Esophagus (tissue), 2 donors: ENCODE measurements at regions not wholly inside any gene's neighbourhood (a gene's known extent, or its start where the extent isn't known, plus 50 kb on each side); places are given as distances from the start of the nearest gene placed in this dataset.
"Not testable (repeated sequence)": the region's sequence is repeated elsewhere in the genome, so short reads cannot be mapped to it uniquely, and the experiment has no call there.

Experiments
- H3K27ac ChIP-seq, 2 donors: one replicate each; pipeline ENCODE4 v1.5.1; 2013; ENCODE audit warnings: low read depth in 2 of 2, mild to moderate bottlenecking in 2 of 2, inconsistent platforms in 1 of 2, low read length in 1 of 2, moderate library complexity in 1 of 2
- H3K27me3 ChIP-seq, 2 donors: one replicate each; pipeline ENCODE4 v1.6.1; 2013; ENCODE audit warnings: low read length in 2 of 2, control low read depth in 1 of 2, mild to moderate bottlenecking in 1 of 2; ENCODE audit not compliant: insufficient read depth in 2 of 2, control insufficient read depth in 1 of 2
- H3K36me3 ChIP-seq, 2 donors: one replicate each; pipeline ENCODE4 v1.6.1; 2013; ENCODE audit warnings: low read length in 1 of 2; ENCODE audit not compliant: control insufficient read depth in 2 of 2, insufficient read depth in 2 of 2
- H3K4me1 ChIP-seq, 2 donors: one replicate each; pipeline ENCODE4 v1.6.1; 2013; ENCODE audit warnings: low read length in 1 of 2; ENCODE audit not compliant: control insufficient read depth in 2 of 2, insufficient read depth in 2 of 2
- H3K4me3 ChIP-seq, 2 donors: one replicate each; pipeline ENCODE4 v1.5.1; 2013; ENCODE audit warnings: low read length in 2 of 2, mild to moderate bottlenecking in 2 of 2, low read depth in 1 of 2, moderate library complexity in 1 of 2
- H3K9me3 ChIP-seq, 2 donors: one replicate each; pipeline ENCODE4 v1.6.1; 2013; ENCODE audit warnings: mild to moderate bottlenecking in 2 of 2, low read depth in 1 of 2, low read length in 1 of 2, moderate library complexity in 1 of 2; ENCODE audit not compliant: control insufficient read depth in 2 of 2, insufficient read depth in 1 of 2
- WGBS, 2 donors: extraction: QIAGEN DNeasy Blood & Tissue Kit; methylation state at CpG; one replicate each; pipeline ENCODE4 v1.1.7; 2013; 5-methylcytosine and 5-hydroxymethylcytosine counted together
- donor health status: healthy with polysubstance abuse.
- donor health status: Bipolar disorder and iron deficiency.

DNA sequence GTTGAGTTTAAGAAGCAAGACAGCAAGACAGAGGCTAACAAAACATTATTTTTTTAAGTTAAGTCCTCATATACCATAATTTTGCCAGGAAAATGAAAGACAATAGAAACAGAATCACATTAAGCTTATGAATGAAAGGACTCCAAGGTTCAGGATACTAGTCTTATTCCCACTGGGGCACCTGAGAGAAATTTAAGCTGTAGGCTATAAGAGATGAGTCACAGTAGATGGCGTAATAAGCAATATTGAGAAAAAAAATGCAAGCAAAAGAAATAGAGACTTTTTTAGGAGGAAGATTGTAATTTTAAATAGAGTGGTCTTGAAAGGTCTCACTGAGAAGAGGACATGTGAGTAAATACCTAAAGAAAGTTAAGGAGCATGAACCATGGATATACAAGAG lies 57.1 kb upstream of the KIF2B start:
- H3K4me1 ChIP-seq: no peaks in the 10 kb centered on the region
- no peak overlapping the region for H3K4me3 ChIP-seq
- H3K36me3 ChIP-seq: no peaks in the 10 kb centered on the region
- no peaks in the 10 kb centered on the region for H3K9me3 ChIP-seq
- WGBS, 2 donors: 51 to 70% methylated on average over 1 of the region's 1 CpG
- no peaks in the 10 kb centered on the region for H3K27me3 ChIP-seq
- no peak overlapping the region for H3K27ac ChIP-seq

DNA sequence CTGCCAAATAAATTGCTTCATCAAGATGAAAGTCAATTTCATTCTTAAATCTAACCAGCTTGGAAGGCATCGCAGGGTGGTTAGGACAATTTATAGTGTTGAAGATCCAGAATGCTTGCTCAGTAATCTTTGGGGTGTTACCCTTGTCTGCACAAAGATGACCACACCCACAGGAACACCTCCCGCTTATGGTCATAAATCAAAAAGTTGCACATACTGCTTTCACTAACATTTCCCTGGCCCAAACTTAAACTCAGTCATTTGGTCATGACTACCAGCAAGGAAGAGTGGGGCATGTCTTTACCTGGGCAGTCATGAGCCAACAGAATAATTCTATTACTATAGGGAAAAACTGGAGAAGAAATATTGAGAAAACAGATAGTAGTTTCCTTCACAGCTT lies 57.6 kb upstream of the KIF2B start:
- no peaks in the 10 kb centered on the region for H3K27me3 ChIP-seq
- no peaks in the 10 kb centered on the region for H3K36me3 ChIP-seq
- H3K4me1 ChIP-seq: no peaks in the 10 kb centered on the region
- H3K9me3 ChIP-seq: no peaks in the 10 kb centered on the region
- H3K4me3 ChIP-seq: no peak overlapping the region
- WGBS, 2 donors: 65 to 74% methylated on average over 2 of the region's 2 CpGs
- H3K27ac ChIP-seq: no peak overlapping the region

DNA sequence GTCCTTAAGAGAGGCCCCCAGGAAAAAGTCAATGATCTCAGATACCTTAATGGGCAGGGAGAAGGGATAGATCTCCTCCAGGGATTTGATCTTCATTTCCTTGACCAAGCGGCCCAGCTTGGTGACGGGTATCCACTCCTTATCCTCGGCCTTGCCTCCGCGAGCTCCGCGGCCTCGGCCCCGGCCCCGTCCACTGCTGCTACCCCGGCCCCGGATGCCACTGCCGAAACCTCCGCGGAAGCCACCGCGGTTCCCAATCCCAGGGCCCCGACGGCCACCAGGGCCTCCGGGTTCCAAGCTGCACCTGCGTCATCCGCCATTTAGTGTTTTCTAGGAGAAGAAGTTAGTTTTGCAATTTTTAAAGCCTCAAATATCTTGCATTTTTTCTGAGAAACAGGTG lies 65.2 kb upstream of the KIF2B start:
- Histone ChIP-seq H3K4me1 (no peaks in the 10 kb centered on the region), H3K9me3 (no peaks in the 10 kb centered on the region), H3K36me3 (no peaks in the 10 kb centered on the region), H3K27ac (no peak overlapping the region), H3K4me3 (no peak overlapping the region), H3K27me3 (no peaks in the 10 kb centered on the region)
- WGBS, 2 donors: 97% methylated on average over 22 of the region's 22 CpGs

DNA sequence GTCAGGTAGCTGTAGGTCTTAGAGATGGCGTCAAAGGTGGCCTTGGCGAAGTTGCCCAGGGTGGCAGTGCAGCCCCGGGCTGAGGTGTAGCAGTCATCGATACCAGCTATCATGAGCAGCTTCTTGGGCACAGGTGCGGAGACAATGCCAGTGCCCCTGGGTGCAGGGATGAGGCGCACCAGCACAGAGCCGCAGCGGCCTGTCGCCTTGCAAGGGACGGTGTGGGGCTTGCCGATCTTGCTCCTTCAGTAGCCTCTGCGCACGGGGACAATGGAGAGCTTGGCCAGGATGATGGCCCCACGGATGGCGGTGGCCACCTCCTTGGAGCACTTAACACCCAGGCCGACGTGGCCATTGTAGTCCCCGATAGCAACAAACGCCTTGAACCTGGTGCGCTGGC lies 65.6 kb upstream of the KIF2B start:
- WGBS, 2 donors: 96 to 98% methylated on average over 20 of the region's 20 CpGs
- H3K27ac ChIP-seq, H3K9me3 ChIP-seq, H3K27me3 ChIP-seq, H3K4me3 ChIP-seq, H3K4me1 ChIP-seq, H3K36me3 ChIP-seq: not testable (repeated sequence)

DNA sequence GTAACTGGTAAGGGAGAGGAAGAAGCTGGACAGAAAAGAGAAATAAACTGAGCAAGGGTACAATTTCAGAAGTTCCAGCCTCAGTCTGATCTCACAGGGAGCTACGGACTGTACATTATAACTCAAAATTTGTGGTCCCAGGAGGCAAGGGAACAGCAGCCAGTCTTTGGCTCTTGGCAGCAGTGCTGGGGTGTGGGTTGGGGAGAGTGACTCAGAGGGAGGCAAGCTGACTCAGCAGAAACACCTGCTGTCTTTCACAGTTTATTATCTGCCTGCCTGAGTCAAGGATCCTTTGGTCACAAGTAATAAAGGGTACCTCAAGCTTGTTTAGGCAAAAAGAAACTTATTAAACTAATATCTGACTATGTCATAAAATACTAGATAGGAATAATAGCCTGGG lies 73.5 kb upstream of the KIF2B start:
- H3K27me3 ChIP-seq: no peaks in the 10 kb centered on the region
- no peaks in the 10 kb centered on the region for H3K9me3 ChIP-seq
- WGBS, 2 donors: 43% methylated on average over 1 of the region's 1 CpG
- H3K27ac ChIP-seq: no peak overlapping the region
- no peak overlapping the region for H3K4me3 ChIP-seq
- no peaks in the 10 kb centered on the region for H3K36me3 ChIP-seq
- no peaks in the 10 kb centered on the region for H3K4me1 ChIP-seq

DNA sequence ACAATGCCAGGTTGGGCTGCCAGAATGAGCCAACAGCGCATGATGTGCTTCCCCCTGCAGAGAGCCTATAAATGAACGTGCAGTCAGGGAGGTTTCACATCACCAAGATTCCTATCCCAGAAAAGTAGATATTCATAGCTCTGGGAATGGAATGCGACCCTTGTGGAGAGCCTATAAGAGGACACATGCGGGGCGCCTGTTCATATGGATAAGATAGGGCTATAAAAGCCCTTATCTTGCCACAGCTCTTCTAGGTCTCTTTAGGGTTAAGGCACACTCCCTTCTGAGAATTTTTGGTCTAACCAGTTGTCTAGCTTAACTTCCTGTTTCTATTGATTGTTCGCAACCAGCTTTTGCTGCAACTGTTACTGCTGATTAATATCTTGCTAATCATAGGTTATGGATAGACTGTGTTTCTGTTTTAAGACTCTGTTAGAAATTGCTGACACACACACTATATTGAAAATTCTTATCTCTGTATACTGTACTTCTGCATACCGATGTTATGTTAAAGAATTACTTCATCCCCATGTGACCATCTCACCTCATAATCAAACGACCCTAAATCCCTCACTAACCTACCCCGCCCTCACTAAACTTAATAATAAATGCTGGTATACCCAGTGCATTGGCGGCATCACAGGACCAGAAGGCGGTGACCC lies 74.4 kb upstream of the KIF2B start:
- H3K4me1 ChIP-seq, H3K4me3 ChIP-seq, H3K27me3 ChIP-seq, H3K27ac ChIP-seq, H3K36me3 ChIP-seq, H3K9me3 ChIP-seq: not testable (repeated sequence)
- WGBS, 2 donors: 51 to 59% methylated on average over 11 of the region's 11 CpGs

DNA sequence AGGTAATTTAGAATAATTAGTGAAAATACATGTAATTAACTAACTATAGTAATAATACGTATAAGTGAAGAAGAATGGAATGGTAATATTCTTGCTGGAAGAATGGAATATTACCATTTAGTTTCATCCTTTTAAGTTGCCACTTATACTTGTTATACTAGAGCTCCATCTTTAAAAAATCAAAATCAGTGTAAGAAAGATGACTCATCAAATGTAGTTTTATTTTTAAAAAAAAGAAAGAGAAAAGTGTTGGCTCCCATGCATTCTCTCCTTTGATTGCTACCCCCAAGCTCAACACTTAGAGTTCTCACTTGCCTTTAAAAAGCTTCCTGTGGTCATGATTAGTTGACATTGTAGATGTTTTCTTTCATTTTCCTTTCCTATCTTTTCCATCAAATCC lies 82.4 kb upstream of the KIF2B start:
- no peaks in the 10 kb centered on the region for H3K36me3 ChIP-seq
- H3K4me1 ChIP-seq: no peaks in the 10 kb centered on the region
- no peaks in the 10 kb centered on the region for H3K27me3 ChIP-seq
- no peak overlapping the region for H3K27ac ChIP-seq
- no peak overlapping the region for H3K4me3 ChIP-seq
- WGBS, 2 donors: 93 to 96% methylated on average over 1 of the region's 1 CpG
- no peaks in the 10 kb centered on the region for H3K9me3 ChIP-seq

DNA sequence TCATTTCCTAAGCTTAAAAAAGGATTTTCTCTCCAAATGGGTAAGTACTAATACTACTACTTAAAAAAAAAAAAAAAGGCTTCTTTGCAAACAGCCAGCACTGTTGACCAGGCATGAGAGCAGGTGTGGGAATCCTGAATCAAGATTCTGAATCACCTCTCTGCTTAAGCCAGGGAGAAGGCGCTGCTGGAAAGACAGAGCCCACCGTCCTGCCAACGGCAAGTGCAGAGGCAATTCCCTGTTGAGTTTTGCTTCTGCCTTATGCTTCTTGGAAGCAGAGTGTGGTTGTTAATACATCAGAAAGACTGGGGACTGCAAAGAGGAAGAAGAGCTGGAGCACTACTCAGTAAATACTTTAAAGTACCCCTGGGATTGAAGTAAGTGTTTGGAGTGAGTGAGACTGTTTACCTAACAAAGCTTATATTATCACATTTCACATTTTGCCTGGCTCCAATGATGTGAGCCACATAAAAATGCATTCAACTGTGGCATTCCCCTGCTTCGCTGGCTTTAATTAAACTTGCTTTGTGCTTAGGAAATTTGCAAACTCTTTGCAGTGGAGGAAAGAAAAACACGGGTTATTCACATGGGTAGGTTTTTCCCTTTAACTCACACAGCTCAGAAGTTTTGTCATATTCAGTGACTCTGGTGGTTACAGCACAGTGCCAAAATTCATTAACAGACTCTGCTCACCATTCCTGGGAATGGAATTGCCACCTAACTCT lies 86.0 kb upstream of the KIF2B start:
- Histone ChIP-seq H3K36me3 (no peaks in the 10 kb centered on the region), H3K27me3 (no peaks in the 10 kb centered on the region), H3K9me3 (no peaks in the 10 kb centered on the region), H3K4me3 (no peak overlapping the region), H3K4me1 (no peaks in the 10 kb centered on the region), H3K27ac (no peak overlapping the region)
- 44 to 48% methylated on average over 5 of the region's 5 CpGs for WGBS, 2 donors

DNA sequence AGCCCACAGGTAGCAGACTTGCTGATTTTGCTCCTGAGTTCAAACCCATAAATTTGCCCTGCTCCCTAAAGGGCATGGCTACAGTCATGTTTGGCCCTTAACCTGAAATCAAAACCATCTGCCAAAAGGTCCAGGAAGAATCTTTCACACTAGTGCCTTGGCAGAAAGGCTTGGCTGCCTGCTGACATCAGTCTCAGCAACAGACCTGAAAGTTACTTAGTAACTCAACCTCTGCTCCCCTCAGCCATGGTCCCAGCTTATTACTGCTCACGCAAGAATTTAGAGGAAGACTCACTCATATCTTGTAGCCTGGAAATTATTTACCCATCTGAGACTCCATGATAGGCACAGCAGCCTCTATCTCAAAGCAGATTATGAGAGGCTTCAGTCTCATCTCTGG lies 98.0 kb upstream of the KIF2B start:
- no peaks in the 10 kb centered on the region for H3K4me1 ChIP-seq
- H3K4me3 ChIP-seq: no peak overlapping the region
- H3K27me3 ChIP-seq: no peaks in the 10 kb centered on the region
- no peak overlapping the region for H3K27ac ChIP-seq
- 88 to 91% methylated on average over 1 of the region's 1 CpG for WGBS, 2 donors
- no peaks in the 10 kb centered on the region for H3K36me3 ChIP-seq
- H3K9me3 ChIP-seq: no peaks in the 10 kb centered on the region

DNA sequence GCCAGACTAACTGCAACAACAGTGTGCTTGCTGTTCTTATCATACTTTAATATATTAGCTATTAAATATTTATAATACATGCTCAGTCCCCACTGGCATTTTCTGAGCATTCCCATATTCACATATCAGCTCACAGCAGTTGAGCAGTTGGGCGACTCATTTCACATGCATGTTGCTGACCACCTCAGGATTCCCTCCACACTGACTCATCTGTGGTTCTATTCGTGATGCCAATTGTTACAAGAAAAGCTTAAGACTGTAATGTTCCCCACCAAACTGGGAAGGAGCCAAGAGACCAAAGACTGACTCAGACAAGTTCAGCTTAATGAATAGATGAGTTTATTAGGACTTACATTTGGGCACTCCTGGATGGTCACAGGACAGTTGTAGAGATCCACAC lies 100.3 kb upstream of the KIF2B start:
- no peak overlapping the region for H3K4me3 ChIP-seq
- H3K27me3 ChIP-seq: no peaks in the 10 kb centered on the region
- H3K27ac ChIP-seq: no peak overlapping the region
- H3K9me3 ChIP-seq: no peaks in the 10 kb centered on the region
- WGBS, 2 donors: 39 to 46% methylated on average over 2 of the region's 2 CpGs
- H3K36me3 ChIP-seq: no peaks in the 10 kb centered on the region
- H3K4me1 ChIP-seq: no peaks in the 10 kb centered on the region
